ENCODE measurements at regions not wholly inside any gene's neighbourhood (a gene's known extent, or its start where the extent isn't known, plus 50 kb on each side); places are given as distances from the start of the nearest gene placed in this dataset.

GRCh38 chrX:109871121-109871888 is 131.6 kb upstream of the TMEM164 start:
- TF ChIP-seq CTCF (IDR thresholded peaks at IDR 0.05) (no peak), POLR2A (IDR thresholded peaks at IDR 0.05) (no peak), POLR2AphosphoS5 (IDR thresholded peaks at IDR 0.05) (no peak), EP300 (IDR thresholded peaks at IDR 0.05; ENCODE audit: low read depth) (no peak)
